Activated naive CD4-positive, alpha-beta T cell (primary cell): ENCODE measurements at regions not wholly inside any gene's neighbourhood (a gene's known extent, or its start where the extent isn't known, plus 50 kb on each side); places are given as distances from the start of the nearest gene placed in this dataset.

Experiments used
- DNase-seq, 4 experiments: peaks; one replicate each; lab custom pipeline; 2025; lab: John Stamatoyannopoulos, UW

DNA sequence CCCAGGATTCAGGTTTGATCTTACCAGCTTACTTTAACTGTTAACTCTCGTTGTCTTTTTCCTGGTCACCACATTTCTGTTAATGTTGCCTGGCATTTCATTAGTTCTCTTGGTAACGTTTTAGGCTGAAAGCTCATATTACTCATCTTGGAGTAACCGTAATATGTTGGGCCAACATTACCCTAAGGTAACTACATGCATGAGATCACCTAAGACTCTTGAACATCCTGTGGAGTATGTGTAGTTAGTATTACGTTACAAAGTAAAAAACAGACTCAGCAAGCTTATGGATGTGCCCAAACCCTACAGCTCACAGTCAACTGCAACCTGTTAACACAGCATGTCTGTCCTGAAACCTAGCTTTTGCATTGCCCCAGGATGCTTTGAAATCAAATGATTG is 203.3 kb upstream of the HS3ST1 start:
- DNase-seq: no peak

DNA sequence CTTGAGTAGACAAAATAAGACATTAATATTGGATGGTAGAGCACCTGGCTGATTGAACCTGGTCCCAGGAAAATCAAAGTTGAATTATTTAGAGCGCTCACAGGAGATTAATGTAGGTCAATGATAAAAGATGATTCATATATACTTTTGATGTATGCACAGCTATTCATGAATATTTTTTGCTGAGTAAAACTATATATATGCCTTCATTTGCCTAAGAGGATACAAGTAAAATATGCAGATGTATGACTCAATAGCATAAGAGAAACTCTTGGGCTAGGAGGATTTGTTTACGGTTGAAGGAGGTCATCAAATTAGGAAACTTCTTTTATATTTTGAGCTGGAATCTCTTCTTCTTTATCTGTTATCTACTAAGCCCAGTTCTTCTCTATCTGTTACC is 202.7 kb upstream of the HS3ST1 start:
- no peak for DNase-seq

- no peak for DNase-seq
These were observed 199.5 kb upstream of the HS3ST1 start for GRCh38 chr4:11628093-11628725.

DNA sequence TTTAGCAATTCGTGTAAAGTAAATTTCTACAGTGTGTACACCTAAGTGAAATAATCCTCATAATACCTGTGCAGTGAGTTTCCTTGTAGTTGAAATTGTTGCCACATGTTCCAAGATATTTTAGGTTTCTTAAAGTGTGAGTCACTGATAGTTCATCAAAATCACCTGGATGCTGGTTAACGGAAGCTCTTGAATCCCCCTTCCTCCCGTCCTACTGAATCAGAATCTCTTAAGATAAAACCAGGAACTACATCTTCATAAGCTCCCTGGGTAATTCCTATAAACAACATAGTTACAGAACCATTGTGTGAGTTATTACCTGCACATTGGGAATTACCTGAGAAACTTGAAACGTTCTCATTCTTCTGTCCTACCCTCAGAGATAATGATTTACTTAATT is 197.4 kb upstream of the HS3ST1 start:
- DNase-seq: no peak

DNA sequence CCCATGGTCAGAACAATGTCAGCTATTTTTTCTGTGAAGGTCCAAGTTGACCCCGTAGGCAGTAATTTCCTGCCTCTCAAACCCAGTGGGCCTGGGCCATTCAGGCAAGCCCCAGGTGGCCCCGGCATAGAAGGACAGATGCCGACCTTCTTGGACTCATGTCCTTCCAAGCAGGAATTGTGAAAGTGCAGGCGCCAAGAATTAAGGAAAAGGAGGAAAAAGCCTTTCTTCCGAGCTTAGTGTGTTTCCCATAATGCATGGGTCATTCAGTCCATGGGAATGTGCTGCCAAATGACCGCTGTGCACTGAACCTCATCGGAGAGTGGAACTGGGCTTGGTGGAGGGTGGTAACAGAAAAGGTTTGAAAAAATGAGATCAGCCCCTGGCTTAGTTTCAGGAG is 196.5 kb upstream of the HS3ST1 start:
- DNase-seq: no peak

DNA sequence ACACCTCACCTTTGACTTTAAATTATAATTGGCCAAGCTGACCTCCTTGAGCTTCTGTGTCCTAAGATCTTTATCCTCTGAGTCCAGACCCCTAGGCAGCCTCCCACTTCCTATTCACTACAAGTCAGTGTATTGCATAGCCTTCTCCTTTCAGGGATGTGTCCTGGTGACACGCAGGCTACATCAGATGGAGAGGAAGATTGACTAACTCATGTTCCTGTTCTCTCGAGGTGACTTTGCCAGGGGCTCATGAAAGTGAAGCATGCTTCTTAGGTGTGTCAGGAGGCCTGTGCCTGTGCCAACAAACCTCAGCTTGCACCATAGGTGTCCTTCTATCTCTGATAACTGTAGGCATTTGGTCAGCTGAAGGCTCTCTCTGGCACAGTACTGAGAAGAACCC is 195.7 kb upstream of the HS3ST1 start:
- no peak for DNase-seq

GRCh38 chr4:11623726-11624037 is 195.0 kb upstream of the HS3ST1 start:
- DNase-seq: no peak

- no peak for DNase-seq
These were observed 194.4 kb upstream of the HS3ST1 start for GRCh38 chr4:11622961-11623725.

DNA sequence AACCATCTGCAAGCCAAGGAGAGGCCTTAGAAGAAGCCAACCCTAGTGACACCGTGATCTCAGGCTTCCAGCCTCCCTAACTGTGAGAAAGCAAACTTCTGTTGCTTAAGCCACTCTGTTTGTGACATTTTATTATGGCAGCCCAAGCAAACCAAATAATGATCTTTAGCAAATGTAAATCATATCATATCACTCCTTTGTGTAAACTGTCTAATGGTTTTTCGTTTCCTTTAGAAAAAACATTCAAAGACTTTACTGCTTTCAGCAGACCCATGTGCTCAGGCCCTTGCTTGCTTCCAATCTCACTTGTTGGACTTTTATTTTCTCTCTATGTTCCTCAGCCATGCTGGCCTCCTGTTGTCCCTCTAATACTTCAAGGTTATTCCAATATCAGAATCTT is 192.2 kb upstream of the HS3ST1 start:
- no peak for DNase-seq

- DNase-seq: no peak
These were observed 190.1 kb upstream of the HS3ST1 start for GRCh38 chr4:11618666-11619282.

DNA sequence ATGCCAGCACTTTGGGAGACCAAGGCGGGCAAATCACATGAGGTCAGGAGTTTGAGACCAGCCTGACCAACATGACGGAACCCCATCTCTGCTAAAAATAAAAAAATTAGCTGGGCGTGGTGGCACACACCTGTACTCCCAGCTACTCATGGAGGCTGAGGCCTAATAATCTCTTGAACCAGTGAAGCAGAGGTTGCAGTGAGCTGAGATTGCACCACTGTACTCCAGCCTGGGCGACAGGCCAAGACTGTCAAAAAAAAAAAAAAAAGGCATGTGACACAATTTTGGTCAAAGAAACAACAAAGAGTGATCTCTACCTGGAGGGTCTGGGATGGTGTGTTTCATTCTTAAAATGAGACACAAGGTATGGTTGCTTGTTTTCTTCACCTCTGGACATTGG is 188.2 kb upstream of the HS3ST1 start:
- DNase-seq: no peak

- DNase-seq: no peak
These were observed 186.9 kb upstream of the HS3ST1 start for GRCh38 chr4:11615601-11616000.

- DNase-seq: no peak
These were observed 185.7 kb upstream of the HS3ST1 start for GRCh38 chr4:11614426-11614825.

DNA sequence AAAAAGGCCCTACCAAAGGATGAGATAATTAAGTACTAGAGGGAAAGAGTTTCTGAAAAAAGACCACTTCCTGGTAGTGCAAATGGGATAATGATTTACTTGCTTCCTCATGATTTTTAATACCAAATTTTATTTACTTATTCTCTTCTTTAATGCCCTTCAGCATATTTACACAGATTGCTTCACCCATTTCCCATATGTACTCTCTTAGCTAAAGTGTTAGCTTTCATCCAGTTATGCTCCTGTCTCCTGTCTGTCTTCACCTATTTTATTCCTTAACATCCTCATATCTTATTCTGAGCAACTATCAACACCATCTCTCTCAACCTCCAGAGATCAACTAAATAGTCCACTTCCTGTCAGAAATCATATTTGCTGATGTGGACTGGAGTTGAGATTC is 183.2 kb upstream of the HS3ST1 start:
- no peak for DNase-seq

DNA sequence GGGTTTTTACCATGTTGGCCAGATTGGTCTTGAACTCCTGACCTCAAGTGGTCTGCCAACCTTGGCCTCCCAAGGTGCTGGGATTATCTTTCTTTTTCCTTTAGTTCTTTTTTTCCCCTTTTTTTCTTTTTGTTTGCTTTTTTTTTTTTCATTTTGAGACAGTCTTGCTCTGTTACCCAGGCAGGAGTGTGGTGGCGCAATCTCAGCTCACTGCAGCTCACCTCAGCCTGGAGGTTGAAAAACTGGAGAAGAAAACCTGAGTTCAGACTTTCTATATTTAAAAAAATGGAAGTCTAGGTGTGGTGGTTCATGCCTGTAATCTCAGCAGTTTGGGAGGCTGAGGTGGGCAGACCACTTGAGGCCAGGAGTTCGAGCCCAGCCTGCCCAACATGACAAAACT is 181.1 kb upstream of the HS3ST1 start:
- DNase-seq: no peak

- DNase-seq: no peak
These were observed 180.3 kb upstream of the HS3ST1 start for GRCh38 chr4:11608992-11609391.

DNA sequence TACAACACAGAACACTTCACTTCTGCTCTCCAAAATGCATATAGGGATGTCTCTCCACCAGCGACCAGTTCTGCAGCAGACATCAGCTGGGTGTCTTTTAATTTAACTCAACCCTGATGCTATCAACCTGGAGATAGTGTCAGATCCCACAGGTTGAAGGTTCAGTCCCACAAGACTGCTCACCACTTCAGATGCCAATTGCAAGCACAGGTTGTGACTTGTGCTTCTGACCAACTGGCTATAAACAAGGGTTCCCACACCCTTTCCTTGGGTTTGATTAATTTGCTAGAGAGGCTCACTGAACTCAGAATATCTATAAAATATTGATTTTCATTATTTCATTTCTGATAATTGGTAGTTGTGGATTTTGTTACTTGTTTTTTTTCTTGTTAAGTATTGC is 177.4 kb upstream of the HS3ST1 start:
- no peak for DNase-seq

GRCh38 chr4:11605597-11605996 is 176.9 kb upstream of the HS3ST1 start:
- DNase-seq: no peak

- DNase-seq: no peak
These were observed 176.1 kb upstream of the HS3ST1 start for GRCh38 chr4:11604821-11605220.

- no peak for DNase-seq
These were observed 175.0 kb upstream of the HS3ST1 start for GRCh38 chr4:11603591-11604194.

DNA sequence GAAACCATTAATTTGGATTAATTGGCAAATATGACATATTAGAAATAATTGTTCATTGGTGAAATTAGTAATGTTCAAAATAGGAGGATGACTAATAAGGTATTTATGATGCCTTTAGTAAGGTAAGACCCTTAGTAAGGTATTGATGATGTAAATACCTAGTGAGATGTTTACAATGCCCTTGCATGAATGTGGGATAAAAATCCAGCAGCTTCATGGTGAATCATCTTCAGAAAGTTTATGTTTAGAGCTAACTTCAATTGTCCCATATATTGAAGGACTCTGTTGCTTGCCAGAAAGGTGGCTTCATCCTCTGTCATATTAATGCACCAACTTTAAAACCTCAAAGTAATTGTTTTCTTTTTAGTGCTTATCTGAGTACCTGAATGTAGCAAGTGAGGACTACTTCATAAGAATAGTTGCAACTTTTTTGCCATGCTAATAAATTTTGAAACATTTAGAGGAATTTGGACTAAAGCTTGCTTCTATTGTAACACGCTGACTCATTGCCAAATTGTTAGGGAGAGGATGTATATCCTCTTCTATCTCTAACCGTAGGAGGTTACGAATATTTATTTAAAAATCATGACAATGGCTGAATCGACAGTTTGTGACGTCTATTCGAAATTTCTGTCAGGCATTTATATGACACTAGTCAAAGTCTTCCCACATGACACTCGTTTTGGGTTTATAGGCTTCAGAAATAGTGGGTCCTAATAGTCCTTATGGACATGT is 174.1 kb upstream of the HS3ST1 start:
- DNase-seq: no peak

DNA sequence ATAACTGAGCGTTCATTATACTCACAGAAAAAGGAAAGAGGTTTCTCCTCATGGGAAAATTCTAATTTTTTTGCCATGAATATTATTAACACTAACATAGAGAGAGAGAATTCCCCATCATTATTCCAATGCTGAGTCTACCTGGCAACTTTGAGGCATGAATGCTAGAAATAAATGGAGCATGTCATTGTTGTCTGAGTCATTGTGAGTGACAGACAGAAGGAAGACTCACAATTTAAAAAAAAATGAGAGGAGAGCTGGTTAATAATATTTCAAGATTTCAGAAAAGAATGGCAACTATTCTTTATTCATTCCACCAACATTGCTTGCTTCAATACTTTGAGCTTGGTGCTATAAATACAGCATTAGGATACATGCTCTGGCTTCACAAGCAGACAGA is 170.4 kb upstream of the HS3ST1 start:
- DNase-seq: no peak

GRCh38 chr4:11598591-11598990 is 169.9 kb upstream of the HS3ST1 start:
- no peak for DNase-seq
